ENCODE measurements at regions not wholly inside any gene's neighbourhood (a gene's known extent, or its start where the extent isn't known, plus 50 kb on each side); places are given as distances from the start of the nearest gene placed in this dataset.

DNA sequence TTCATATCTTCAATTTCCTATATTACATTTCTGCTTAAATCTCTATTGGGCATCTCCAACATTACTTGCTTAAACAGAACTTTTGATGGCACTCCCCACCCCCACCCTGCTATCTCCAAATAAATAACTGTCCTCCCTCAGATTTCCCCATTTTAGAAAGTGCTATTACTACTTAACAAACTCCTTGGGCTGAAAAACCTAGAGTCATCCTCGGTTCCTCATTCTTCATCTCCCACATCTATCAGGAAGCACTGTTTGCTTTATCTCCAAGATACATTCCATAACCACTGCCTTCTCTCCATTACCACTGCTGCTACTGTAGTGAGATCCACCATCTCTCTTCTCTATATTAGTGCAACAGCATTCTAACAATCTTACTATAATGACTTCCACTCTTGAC, 150.4 kb upstream of the CYRIA start:
- TF ChIP-seq, protein P1, sequence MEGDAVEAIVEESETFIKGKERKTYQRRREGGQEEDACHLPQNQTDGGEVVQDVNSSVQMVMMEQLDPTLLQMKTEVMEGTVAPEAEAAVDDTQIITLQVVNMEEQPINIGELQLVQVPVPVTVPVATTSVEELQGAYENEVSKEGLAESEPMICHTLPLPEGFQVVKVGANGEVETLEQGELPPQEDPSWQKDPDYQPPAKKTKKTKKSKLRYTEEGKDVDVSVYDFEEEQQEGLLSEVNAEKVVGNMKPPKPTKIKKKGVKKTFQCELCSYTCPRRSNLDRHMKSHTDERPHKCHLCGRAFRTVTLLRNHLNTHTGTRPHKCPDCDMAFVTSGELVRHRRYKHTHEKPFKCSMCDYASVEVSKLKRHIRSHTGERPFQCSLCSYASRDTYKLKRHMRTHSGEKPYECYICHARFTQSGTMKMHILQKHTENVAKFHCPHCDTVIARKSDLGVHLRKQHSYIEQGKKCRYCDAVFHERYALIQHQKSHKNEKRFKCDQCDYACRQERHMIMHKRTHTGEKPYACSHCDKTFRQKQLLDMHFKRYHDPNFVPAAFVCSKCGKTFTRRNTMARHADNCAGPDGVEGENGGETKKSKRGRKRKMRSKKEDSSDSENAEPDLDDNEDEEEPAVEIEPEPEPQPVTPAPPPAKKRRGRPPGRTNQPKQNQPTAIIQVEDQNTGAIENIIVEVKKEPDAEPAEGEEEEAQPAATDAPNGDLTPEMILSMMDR (IDR thresholded peaks at IDR 0.05): no peak
- TF ChIP-seq POLR2A (IDR thresholded peaks at IDR 0.05): no peak
- no peak for TF ChIP-seq EP300 (IDR thresholded peaks at IDR 0.05)
